Fibroblast of lung (primary cell): ENCODE measurements at regions not wholly inside any gene's neighbourhood (a gene's known extent, or its start where the extent isn't known, plus 50 kb on each side); places are given as distances from the start of the nearest gene placed in this dataset.

ENCODE experiments used
- CTCF ChIP-seq, 2 donors: IDR thresholded peaks in 1 of 2; conservative IDR thresholded peaks in 1 of 2; 1 replicate in 1 of 2; 2 replicates in 1 of 2; pipeline ENCODE4 v1.5.1; 2011 to 2012; ENCODE audit warnings: low read length in 2 of 2, control low read depth in 1 of 2, inconsistent platforms in 1 of 2, low read depth in 1 of 2, mild to moderate bottlenecking in 1 of 2
- EZH2 ChIP-seq: IDR thresholded peaks from 2 replicates; pipeline ENCODE4 v1.5.1; 2012; ENCODE audit warnings: low read length, control low read depth, mild to moderate bottlenecking; ENCODE audit errors: missing control alignments

GRCh38 chr3:110629917-110630316 lies 441.7 kb upstream of the NECTIN3 start:
- TF ChIP-seq CTCF (conservative IDR thresholded peaks at IDR 0.05 in 1 of 2, IDR thresholded peaks at IDR 0.05 in 1 of 2; ENCODE audit: low read depth in 1 of 2, low read length in 2 of 2) (no peak), EZH2 (no peak)
